Stromal cell of bone marrow (primary cell): ENCODE measurements at regions not wholly inside any gene's neighbourhood (a gene's known extent, or its start where the extent isn't known, plus 50 kb on each side); places are given as distances from the start of the nearest gene placed in this dataset.
"Not testable (repeated sequence)": the region's sequence is repeated elsewhere in the genome, so short reads cannot be mapped to it uniquely, and the experiment has no call there.

Experiments
- DNase-seq: peaks from one replicate; pipeline ENCODE4 v3.0.0-alpha.2; 2012; ENCODE audit warnings: low read depth

- DNase-seq: no peak
These were observed 146.6 kb upstream of the DGKB start for GRCh38 chr7:15049157-15049556.

GRCh38 chr7:15046861-15047260 lies 144.3 kb upstream of the DGKB start:
- no peak for DNase-seq

GRCh38 chr7:15043931-15044330 lies 141.4 kb upstream of the DGKB start:
- no peak for DNase-seq

DNA sequence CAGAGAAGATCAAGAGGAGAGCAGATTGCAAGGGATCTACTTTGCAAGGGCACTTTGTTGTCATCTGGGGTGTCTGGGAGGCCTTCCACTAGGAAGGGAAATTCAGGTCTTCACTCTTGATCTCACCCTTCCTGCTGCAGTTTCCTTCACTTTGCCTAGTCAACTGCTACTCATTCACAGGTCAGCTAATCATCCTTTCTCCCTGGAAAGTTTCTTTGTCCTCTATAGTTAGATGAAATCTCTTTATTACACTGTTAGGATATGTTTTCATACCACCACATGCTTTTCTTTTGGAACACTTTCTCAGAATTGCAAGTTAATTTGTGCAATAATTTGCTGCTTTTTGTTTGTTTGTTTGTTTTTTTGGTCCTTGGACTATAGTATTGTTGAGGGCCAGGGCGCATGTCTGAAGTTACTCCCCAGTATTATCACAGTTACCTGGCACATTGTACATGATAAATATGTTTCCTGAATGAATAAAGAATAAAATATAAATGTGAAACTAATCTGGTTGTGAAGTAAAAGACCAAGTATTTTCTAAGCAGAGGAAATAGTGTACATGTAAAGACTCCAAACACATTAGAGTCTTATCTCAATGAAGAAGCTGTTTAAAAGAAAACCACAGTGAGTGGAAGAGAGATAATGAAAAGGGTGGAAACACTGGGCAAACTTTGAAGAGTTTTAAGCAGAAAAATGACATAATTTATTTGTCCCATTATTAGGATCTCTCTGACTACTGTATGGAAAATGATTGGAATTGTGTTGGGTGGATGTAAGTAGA lies 139.9 kb upstream of the DGKB start:
- no peak for DNase-seq

DNA sequence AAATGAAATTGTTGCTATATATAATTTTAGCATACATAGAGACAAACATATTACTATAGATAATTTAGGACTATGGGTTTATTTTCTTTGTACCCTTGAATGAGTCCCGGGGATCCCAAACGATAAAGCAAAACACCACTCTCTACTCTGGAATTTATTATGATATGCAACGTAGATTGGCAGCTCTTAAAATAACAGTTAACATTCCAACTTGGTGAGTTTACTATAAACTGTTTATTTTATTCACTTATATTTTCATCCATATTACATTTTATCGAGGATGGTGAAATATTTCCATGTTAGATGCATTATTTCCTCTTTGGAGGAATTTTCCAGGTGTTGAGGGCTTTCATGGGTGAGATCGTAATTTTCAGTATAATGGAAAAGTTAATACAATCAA lies 138.7 kb upstream of the DGKB start:
- no peak for DNase-seq

- no peak for DNase-seq
These were observed 133.3 kb upstream of the DGKB start for GRCh38 chr7:15035814-15036213.

DNA sequence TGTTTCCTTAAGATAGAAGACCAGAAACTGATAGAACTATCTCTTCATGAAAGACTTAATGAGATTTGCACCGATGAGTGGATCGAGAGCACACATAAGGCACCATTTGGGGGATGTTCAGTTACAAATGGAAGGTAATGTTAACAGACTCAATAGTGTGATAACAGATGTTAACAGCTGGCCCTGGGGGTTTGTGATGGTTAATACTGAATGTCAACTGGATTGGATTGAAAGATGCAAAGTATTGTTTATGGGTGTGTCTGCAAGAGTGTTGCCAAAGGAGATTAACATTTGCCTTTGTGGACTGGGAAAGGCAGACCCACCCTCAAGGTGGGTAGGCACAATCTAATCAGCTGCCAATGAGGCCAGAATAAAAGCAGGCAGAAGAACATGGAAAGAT lies 130.5 kb upstream of the DGKB start:
- no peak for DNase-seq

DNA sequence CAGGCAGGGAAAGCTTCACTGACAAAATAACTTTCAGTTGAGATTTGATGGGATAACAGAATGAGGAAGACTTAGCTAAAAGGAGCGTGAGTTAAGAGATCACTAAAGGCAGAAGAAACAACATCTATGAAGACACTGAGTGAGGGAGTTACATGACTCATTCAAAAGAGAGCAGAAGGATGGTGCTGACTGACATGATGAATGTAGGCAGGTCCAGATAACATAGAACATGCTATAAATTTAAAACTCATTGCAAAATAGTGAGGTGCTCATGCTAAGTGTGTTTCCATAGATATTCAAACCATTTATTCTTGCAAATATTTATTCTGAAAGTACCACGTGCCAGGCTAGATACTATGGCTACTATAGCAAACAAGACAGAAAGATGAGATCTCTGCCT lies 116.4 kb upstream of the DGKB start:
- DNase-seq: no peak

DNA sequence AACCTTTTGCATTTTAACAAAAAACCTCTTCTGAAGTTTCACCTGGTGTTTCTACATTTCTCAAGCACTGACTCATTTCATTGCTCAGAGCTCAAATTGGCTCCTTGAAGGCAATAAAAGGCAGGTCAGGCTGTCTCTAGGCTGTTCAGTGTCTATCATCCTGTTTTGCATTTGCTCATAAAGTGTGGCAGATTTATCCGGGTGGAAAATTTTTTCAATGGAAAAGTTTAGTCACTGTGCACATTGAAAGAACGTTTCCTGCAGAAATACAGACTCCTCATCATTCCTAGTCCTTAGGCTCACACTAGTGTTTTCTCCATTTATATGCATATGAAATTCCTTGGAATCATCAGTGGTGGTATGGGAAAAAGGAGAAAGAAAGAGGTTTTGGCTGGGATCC lies 114.2 kb upstream of the DGKB start:
- DNase-seq: no peak

DNA sequence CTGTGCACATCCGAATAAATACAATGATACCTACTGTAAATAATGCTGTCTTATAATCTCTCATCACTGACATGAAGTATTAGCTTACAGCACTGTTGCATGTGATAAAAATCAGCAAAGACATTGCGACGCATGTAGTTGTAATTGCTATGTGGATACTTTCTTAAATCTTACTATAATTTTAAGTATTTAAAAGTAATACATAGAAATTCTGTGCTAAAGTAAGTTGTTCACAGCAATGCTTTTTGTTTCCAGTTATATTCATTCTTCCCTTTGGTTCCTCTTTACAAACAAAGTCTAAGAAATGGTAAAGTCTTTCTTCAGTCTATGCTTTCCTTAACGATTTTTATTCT lies 113.7 kb upstream of the DGKB start:
- no peak for DNase-seq

GRCh38 chr7:15015545-15016314 lies 113.2 kb upstream of the DGKB start:
- peak; percentile 38 for DNase-seq

- DNase-seq: no peak
These were observed 109.6 kb upstream of the DGKB start for GRCh38 chr7:15012135-15012534.

DNA sequence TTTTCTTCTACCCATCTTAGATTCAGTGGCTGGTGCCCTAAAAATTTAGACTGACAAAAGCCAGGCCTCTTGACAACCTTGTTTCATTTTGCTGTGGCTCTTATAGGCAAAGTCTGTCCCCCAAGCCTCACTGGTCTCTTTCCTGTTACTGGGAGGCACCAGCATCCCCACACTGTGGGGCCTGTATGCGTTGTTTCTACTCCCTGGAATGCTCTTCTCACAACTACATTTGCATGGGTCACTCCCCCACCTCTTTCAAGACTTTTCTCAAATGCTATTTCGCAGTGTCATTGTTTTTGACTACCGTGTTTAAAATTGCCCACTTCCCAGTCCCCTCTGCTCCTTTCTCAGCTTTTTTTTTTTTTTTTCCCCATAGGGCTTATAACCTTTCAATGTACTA lies 108.7 kb upstream of the DGKB start:
- DNase-seq: no peak

DNA sequence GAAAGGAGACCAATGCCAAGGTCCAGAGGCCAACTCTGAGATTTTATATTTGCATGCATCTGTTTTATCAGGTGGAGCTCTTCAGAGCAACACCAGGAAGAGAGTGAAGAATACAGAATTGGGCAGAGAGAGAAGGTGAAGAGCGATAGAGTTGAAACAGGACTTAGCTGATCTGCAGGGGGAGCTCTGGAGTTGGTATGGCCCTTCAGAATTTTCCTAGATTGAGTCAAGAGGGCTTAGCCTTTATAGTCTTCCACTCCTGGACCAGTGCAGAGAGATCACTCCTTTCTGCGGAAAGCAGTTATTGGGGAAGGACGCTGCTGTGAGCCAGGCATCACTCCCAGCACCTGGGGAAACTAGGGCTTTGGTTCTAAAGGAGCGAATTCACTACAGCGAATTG lies 105.0 kb upstream of the DGKB start:
- DNase-seq: no peak

DNA sequence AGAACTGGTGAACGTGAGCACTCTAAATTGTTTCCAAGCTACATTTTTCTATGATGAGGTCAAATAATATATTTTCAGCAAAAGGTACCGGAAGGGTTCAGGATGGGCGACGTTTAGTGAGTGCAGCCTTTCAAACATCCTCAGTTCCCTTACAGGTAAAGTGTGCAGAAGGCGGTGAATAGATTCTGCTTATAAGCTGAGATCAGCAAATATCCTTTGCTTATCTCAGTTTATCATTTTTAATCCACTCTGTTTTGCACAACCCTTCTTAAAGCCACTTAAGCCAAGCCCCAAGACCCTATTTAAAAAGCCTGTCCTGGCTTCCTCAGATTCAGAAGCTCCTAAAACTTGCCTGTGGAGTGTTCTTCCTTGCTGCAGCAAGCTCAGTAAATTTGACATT lies 103.1 kb upstream of the DGKB start:
- DNase-seq: no peak

GRCh38 chr7:15000157-15000556 lies 97.6 kb upstream of the DGKB start:
- no peak for DNase-seq

- DNase-seq: no peak
These were observed 96.8 kb upstream of the DGKB start for GRCh38 chr7:14999331-14999730.

DNA sequence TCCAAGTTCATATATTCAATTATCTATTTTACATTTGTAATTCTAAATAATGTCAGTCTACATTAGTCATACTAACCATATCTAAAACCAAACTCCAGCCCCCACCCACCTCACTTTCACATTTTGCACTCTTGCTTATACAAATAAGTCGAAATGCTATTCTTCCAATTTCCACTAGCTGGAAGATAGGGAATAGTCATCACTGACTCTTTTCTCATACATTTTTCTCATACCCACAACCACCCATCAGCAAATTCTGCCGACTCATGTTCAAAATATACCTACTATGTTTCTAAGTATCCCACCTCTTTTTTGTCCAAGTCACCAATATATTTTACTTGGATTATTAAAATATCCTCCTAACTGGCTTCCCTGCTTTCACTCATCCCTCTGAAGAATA lies 93.2 kb upstream of the DGKB start:
- DNase-seq: no peak

DNA sequence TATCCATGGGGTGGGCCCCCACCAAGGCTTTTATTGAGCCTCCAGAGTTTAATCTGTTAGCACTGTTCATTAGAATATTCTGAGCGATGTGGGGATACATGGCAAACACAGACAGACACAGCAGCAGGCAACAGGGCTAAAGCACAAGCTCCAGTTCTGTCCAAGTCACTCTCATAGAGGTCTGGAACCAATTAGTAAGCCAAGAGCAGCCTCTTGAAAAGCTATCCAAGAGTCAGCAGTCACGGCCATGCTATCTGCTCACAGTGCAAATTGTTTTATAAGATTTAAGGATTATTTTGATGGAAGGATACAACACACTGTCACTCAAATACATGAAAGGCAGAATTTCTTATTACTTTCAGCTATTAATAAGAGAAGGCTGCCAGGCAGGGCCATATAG lies 86.4 kb upstream of the DGKB start:
- peak; percentile 28 for DNase-seq

GRCh38 chr7:14978687-14979086 lies 76.1 kb upstream of the DGKB start:
- no peak for DNase-seq

GRCh38 chr7:14974688-14975087 lies 72.1 kb upstream of the DGKB start:
- DNase-seq: no peak

DNA sequence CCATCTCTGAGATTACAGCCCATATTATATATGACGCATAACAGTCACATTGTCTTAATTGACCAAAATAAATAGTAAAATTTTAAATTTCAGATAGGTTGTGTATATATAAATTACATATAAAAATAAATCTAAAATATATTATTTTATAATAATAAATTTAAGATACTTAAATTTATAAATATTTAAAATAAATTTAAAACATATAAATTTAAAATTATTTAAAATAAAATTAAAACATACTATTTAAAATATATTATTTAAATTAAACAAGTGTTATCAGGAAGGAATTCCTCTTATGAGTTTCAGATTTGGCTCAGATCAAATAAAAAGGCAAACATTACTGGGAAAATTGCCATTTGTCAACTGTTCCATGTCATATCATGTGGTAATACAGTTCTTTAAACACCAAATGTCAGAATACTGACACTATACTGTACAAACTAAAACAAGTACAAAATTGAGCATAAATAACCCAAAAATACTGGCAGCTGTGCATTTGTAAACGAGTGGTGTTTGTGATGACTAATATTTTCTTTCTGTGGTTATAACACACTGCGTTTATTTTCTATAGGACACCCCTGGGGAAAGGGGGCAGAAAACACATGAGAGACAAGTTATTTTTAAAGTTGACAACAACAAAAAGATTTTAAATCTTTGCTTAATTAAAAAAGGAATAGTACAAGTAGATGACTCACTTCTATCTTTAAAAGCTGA lies 71.3 kb upstream of the DGKB start:
- no peak for DNase-seq

DNA sequence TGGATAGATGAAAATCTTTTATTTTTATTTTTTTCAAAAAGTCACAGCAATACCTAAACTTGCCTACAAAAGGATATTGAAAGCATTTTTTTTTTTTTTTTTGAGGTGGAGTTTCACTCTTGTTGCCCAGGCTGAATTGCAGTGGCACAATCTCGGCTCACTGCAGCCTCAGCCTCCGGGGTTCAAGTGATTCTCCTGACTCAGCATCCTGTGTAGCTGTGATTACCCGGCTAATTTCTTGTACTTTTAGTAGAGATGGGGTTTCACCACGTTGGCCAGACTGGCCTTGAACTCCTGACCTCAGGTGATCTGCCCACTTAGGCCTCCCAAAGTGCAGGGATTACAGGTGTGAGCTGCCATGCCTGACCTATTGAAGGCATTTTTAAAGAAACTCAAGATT lies 69.1 kb upstream of the DGKB start:
- DNase-seq: not testable (repeated sequence)
